Adrenal gland (tissue), 9 donors: ENCODE measurements at regions not wholly inside any gene's neighbourhood (a gene's known extent, or its start where the extent isn't known, plus 50 kb on each side); places are given as distances from the start of the nearest gene placed in this dataset.

Experiments
- DNase-seq, 7 donors: peaks; one replicate each; pipeline ENCODE4 v3.0.0-alpha.2; 2019 to 2020
- H3K27ac ChIP-seq, 5 donors: fragments of 200-600 bp; sonication (generic) in 4 of 5; 1 replicate in 3 of 5; 2 replicates in 2 of 5; pipeline versions ENCODE4 v1.5.1 to v1.8.0; 2016 to 2020; ENCODE audit warnings: mild to moderate bottlenecking in 1 of 5
- H3K27me3 ChIP-seq: fragments of 200-600 bp; 2 replicates; pipeline ENCODE4 v1.8.0; 2021
- H3K36me3 ChIP-seq, 2 donors: fragments of 200-600 bp; replicated peaks in 1 of 2; 1 replicate in 1 of 2; 2 replicates in 1 of 2; pipeline versions ENCODE4 v1.5.1 to v1.8.0; 2018 to 2022
- H3K4me1 ChIP-seq, 2 donors: fragments of 200-600 bp; replicated peaks in 1 of 2; 1 replicate in 1 of 2; 2 replicates in 1 of 2; pipeline versions ENCODE4 v1.5.1 to v1.8.0; 2018 to 2021
- H3K4me3 ChIP-seq, 4 donors: fragments of 200-600 bp; sonication (generic) in 3 of 4; one replicate each; pipeline ENCODE4 v1.5.1; 2016 to 2018
- H3K9me3 ChIP-seq, 3 donors: fragments of 200-600 bp; sonication (generic) in 1 of 3; replicated peaks in 1 of 3; 1 replicate in 2 of 3; 2 replicates in 1 of 3; pipeline versions ENCODE4 v1.5.1 to v1.8.0; 2016 to 2021
- CTCF ChIP-seq, 6 experiments: fragments of 450-650 bp in 4 of 6; fragments of 200-600 bp in 2 of 6; sonication (generic) in 1 of 6; IDR thresholded peaks; 1 replicate in 5 of 6; 2 replicates in 1 of 6; pipeline versions ENCODE4 v1.5.1 to v1.8.0; 2016 to 2021; ENCODE audit warnings: antibody characterized with exemption in 6 of 6, mild to moderate bottlenecking in 2 of 6, moderate library complexity in 1 of 6
- POLR2A ChIP-seq, 2 donors: fragments of 450-650 bp; IDR thresholded peaks; one replicate each; pipeline ENCODE4 v1.6.1; 2017; ENCODE audit warnings: antibody characterized with exemption in 2 of 2, mild to moderate bottlenecking in 2 of 2, moderate library complexity in 1 of 2
- WGBS, 4 donors: extraction: QIAGEN DNeasy Blood & Tissue Kit in 2 of 4; methylation state at CpG; one replicate each; pipeline versions ENCODE4 v1.1.5 to v1.1.7; 2013 to 2017; 5-methylcytosine and 5-hydroxymethylcytosine counted together
- intact Hi-C, 2 donors: fragments of 100-400 bp; cut with DNase I; formaldehyde crosslinking; loops; one replicate each; pipeline versions ENCODE4 v1.14.1 to v1.15.0; 2022 to 2023
- donor health status: healthy with polysubstance abuse.
- donor health status: Bipolar disorder and iron deficiency.
- donor health status: DM: yes; HTN: yes; CAD: no.
- donor health status: DM: no; HTN: no; CAD: no.
- donor health status: DM: no; HTN: no; CAD: no.

GRCh38 chr9:129394886-129395279 is 216.8 kb upstream of the IER5L start:
- TF ChIP-seq POLR2A (IDR thresholded peaks at IDR 0.05), result no peak
- no peak for TF ChIP-seq CTCF (IDR thresholded peaks at IDR 0.05)
- Histone ChIP-seq H3K27me3 (no peaks in the 10 kb centered on the region), H3K4me1 (no peaks in the 10 kb centered on the region), H3K36me3 (no peaks in the 10 kb centered on the region), H3K4me3 (no peak overlapping the region), H3K27ac (peak overlapping the region in 1 of 5 donors; percentile 67), H3K9me3 (no peaks in the 10 kb centered on the region)
- DNase-seq, result no peak
- intact Hi-C loops, result no loop called here
- WGBS, 4 donors, result 56 to 77% (median 71%) methylated on average over 2 to 3 of the region's 3 CpGs

GRCh38 chr9:129394061-129394885 is 216.2 kb upstream of the IER5L start:
- Histone ChIP-seq H3K4me3 (no peak overlapping the region), H3K27me3 (no peaks in the 10 kb centered on the region), H3K4me1 (no peaks in the 10 kb centered on the region), H3K27ac (peak overlapping the region in 1 of 5 donors; percentile 67), H3K36me3 (no peaks in the 10 kb centered on the region), H3K9me3 (no peaks in the 10 kb centered on the region)
- 67 to 83% (median 72%) methylated on average over 16 to 25 of the region's 25 CpGs for WGBS, 4 donors
- intact Hi-C loops, result no loop called here
- peak in 2 of 7 donors; percentile 20 to 87 for DNase-seq
- TF ChIP-seq CTCF (IDR thresholded peaks at IDR 0.05) (no peak), POLR2A (IDR thresholded peaks at IDR 0.05) (no peak)

- H3K27me3 ChIP-seq, result no peaks in the 10 kb centered on the region
- no peaks in the 10 kb centered on the region for H3K36me3 ChIP-seq
- H3K4me3 ChIP-seq, result no peak overlapping the region
- no peaks in the 10 kb centered on the region for H3K4me1 ChIP-seq
- 78 to 90% (median 85%) methylated on average over 5 of the region's 5 CpGs for WGBS, 4 donors
- TF ChIP-seq POLR2A (IDR thresholded peaks at IDR 0.05), result no peak
- TF ChIP-seq CTCF (IDR thresholded peaks at IDR 0.05), result no peak
- peak overlapping the region in 1 of 5 donors; percentile 56 for H3K27ac ChIP-seq
- no peaks in the 10 kb centered on the region for H3K9me3 ChIP-seq
- DNase-seq, result no peak
- intact Hi-C loops, result no loop called here
These were observed 215.0 kb upstream of the IER5L start for GRCh38 chr9:129393064-129393463.

GRCh38 chr9:129392093-129392541 is 214.1 kb upstream of the IER5L start:
- no peak overlapping the region for H3K27ac ChIP-seq
- no peak for TF ChIP-seq POLR2A (IDR thresholded peaks at IDR 0.05)
- no peaks in the 10 kb centered on the region for H3K36me3 ChIP-seq
- H3K4me1 ChIP-seq, result no peaks in the 10 kb centered on the region
- intact Hi-C loops, result no loop called here
- WGBS, 4 donors, result 68 to 81% (median 75%) methylated on average over 4 to 12 of the region's 12 CpGs
- no peaks in the 10 kb centered on the region for H3K9me3 ChIP-seq
- no peak overlapping the region for H3K4me3 ChIP-seq
- no peaks in the 10 kb centered on the region for H3K27me3 ChIP-seq
- DNase-seq, result no peak
